ENCODE measurements at regions not wholly inside any gene's neighbourhood (a gene's known extent, or its start where the extent isn't known, plus 50 kb on each side); places are given as distances from the start of the nearest gene placed in this dataset.
"Not testable (repeated sequence)": the region's sequence is repeated elsewhere in the genome, so short reads cannot be mapped to it uniquely, and the experiment has no call there.

DNA sequence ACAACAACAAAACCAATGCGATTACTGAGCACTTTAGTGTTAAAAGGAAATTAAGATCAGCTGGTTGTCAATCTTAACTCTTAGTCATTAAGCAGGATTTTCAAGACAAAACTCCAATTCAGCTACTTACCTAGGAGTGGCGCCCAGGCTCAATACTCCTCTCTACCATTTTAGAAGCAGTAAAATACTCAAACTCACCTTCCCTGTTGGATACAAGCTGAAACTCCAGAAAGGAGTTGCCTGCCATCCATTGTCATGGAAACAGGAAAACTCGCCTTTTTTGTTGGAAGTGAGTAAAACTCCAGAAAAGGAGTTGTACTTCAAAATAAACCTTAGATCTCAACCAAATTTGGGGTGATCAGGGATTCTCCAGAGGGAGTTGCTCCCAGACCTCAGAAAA is 127.0 kb upstream of the F3 start:
- DNase-seq, result no peak

DNA sequence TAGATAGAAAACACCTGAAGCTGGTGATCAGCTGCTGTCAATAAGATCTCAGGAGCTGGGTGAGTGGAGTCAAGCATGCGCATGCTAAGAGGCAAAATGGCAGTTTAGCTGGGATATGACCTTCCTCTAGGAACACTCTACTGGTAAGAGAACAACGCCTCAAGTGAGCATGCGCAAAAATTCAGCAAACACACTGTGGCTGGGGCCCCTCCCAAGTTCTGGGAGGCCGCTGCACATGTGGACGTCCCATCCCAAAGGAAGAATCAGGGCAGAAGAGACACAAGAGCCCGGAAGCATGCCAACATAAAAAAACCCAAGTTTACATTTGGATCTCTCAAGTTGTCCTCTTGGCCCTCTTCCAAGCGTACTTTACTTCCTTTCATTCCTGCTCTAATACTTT is 126.3 kb upstream of the F3 start:
- DNase-seq, result no peak

DNA sequence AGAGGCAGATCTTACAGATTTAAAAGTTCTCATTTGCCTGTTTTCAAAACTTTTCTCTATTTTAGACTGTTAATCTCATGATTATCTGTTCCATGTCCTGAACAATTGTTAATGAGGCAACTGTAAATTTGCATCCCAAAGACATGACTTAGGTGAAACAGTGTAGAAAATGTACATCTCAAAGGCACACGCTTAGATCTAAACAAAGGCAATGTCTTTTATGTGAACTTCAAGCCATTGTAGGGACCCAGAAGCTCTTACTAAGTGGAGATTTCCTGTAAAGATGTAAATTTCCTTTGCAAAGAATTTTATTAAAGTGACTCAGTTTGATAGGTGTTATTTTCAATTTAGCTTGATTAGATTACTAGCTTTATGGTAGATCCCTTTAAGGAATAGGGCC is 125.2 kb upstream of the F3 start:
- no peak for DNase-seq

DNA sequence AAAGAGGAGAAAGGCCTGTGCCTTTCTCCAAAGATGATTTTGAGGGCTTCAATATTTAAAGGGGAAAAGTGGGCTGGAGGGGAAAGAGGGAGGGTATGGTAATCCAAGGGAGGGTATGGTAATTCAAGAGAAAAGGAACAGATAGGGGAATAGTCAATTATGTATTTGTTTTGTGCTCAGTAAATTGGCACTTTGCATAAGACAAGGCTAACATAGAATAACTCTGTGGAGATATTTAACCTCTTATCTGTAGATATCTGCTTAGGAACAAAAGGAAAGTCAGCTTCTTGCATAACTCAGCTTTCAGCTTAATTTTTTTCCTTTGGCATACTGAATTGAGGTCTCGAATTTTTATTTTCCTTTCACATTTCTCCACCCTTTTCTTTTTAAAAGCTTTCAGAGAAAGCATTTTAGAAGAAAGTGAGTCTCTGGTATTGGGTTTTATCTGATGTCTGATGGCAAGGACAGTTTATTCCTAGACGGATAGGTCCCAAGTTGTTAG is 119.9 kb upstream of the F3 start:
- no peak for DNase-seq

DNA sequence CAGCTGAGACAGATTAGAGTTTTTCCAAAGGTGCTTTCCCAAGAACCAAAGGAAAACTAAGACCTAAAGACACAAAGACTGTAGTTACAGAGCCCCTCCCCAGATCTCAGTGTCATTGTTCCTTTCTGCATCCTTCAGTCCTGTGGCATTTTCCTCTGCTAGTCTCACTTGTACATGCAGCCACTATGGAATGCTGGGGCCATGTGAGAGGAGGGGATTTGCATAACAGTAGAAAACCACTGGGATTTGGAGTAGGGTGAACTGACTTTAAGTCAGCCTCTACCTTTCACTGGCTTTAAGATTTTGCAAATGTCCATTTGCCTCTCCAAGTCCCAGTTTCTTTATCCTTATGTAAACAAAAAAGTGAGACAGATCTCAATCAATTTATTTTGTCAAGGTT is 119.4 kb upstream of the F3 start:
- no peak for DNase-seq

DNA sequence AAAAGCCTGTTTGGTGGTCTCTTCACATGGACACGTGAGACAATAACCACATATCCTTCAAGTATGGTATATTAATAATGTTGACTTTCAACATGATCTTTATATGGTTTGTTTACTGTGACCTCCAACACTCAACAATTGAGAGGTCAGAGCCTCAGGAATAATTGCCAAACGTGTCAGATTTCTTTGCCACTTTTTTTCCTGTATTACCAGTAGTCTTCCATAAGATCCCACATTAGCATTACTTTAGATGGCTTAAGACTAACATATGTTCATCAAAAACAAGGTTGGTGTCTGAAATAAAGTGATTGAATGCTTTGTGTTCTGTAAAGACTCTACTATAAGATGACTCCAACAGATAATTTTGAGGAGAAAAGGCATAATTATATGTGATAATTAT is 118.7 kb upstream of the F3 start:
- no peak for DNase-seq

DNA sequence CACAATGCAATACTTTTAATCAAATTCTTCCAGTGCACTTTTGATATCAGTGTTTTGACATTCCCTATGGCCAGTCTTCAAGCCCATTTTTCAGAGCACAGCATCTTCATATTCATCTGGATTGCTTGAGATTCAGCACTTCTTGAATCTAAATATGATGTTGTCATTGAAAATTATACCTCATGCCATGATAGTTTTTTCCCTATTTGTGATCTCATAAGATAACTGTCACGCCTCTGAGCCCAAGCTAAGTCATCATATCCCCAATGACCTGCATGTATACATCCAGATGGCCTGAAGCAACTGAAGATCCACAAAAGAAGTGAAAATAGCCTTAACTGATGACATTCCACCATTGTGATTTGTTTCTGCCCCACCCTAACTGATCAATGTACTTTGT is 117.6 kb upstream of the F3 start:
- DNase-seq, result not testable (repeated sequence)

DNA sequence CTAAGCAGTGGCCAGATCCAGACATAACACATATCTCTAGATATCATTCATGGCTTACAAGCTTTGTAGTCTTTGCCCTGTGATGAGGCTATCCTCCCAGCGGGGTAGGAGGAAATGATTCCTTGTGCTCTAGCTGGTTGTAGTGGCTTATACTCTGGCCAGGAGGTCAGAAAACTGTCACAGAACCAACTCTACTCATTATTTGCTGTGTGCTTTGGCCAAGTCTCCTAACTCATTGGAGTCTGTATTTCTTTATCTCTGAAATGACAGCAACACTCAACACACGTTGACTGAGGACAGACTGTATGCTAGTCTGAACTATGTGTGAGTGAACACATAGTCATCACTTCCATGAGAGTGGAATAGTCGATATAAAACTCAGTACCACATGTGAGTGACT is 116.7 kb upstream of the F3 start:
- no peak for DNase-seq

DNA sequence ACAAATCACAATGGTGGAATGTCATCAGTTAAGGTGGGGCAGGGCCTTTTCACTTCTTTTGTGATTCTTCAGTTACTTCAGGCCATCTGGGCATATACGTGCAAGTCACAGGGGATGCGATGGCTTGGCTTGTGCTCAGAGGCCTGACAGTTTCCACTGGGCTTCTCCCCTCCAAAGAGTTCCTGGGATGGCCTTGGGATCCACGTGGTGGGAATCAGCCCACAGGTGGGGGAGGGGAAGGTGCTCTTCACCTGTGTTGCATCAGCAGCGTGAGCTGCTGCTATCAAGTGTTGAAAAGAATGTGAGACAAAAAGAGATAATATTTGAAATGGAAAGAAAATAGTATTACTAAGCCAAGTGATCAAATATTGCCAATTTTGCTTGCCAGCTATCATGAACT is 116.2 kb upstream of the F3 start:
- DNase-seq, result not testable (repeated sequence)

DNA sequence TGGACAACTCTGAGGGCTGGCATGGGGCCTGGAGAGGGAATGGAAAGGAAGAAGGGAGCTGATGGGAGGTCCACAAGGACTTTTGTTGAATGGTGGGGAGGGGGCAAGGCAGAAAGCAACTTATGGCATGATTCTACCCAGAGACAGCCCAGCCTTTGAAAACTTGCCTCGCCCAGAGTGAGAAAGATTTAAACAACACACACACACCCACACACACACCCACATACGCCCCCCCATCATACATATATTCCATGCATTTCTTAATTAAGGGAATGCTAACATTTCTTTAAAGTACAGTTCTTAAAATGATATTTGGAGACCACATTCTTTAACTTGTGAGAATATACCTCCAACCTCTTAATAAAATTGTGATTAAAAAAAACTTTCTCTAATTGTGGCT is 115.4 kb upstream of the F3 start:
- no peak for DNase-seq

DNA sequence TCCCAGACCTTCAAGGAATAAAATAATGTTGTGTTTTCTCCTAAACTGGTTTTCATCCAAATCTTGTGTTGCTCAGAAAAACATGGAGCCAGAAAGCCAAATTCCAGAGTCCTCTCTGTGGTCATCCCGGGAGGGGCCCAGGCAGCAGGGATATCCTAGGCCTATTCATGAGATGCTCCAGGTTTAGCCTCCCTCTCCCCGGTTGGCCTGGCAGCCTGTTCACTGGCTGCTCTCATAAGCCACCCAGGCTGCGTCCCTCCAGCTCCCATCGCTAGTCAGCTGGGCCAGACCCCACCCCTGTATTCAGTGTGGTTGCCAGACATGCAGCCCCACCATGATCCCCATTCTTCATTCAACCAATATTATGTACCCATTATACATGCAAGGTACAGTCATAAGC is 113.4 kb upstream of the F3 start:
- DNase-seq, result no peak

DNA sequence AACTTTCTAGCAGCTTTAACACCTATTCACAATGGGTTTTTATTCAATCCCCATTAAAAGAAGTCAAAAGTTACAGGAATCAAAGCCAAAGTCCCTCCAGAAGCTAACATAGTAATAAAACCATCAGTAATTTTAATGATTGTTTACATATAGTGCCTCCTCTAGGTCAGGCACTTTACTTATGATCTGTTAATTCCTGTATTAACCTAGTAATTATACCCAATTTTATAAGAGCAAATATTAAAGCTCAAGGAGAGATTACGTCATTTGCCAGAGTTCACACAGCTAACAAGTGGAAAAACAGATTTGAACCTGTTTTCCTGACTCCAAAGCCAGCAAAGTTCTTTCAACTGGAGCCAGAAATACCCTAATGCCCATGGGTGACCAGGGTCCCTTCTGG is 112.9 kb upstream of the F3 start:
- DNase-seq, result no peak

DNA sequence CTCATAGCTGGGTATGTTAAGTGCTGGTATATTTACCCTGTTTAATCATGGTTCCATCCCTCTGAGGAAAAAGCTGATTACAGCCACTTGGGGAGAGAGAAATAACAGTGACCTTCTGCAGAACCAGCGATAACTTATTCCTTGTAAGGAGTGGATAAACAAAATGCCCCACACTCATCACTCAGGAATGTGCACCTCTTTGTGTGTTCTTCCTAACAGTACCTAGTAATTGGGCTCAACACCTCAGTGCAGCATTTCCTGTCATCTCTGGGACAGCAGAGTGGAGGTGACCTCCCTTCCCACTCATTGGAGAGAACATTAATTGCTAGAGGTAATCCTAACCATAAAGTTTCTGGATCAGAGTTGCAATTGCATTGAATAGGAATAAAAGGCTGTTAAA is 112.5 kb upstream of the F3 start:
- no peak for DNase-seq

DNA sequence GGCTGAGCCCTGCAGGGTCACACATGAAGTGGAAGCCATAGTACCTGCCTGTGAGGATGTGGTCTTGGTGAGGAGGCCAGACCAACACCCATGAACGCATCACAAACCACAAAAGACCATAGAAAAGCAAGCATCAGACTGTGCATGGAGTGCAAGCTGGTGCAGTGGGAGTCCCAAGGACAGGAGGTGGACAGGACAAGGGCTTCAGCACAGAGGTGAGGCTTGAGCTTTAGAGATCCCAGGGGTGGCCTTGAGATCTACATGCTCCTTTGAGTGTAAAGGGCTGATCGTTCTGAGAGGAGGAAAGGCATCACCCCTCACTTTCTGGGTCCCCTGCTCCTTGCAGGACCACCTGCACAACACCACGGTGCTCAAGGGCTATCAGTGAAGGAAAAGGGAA is 111.9 kb upstream of the F3 start:
- no peak for DNase-seq

DNA sequence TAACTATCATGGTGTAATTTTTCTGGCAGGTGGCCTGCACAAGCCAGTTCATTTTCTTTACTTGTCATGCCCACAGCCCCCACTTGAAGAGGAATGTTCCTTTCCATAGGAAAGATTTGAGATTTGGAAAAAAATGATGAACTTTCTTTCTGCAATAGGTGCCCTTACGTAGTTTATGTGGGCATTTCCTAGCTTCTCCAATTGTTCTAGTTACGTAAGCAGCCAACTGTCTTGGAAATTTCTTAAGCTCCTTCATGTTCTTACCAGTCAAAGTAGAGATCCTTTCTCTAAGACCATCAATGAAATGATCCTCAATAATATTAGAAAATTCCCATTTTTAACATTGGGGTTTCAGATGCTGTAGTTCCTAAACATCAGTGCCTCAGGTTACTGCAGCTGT is 109.5 kb upstream of the F3 start:
- no peak for DNase-seq

DNA sequence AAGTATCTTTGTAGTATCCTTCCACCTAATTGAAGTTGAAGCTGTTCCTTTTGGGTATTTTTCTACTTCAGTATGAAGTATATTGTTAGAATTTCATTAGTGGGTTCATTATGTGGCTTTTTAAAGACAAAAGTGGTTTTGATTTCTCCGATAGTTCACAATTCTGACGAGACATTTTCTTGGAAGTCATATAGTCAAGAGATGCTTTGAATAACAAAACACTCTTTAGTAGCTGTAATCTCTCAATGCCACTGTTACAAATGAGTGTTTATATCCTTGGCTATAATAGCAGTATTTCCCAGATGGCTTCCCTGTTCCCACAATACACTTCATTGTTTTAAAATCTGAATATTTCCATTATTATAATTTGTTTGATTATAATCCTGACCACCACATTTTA is 108.7 kb upstream of the F3 start:
- no peak for DNase-seq

DNA sequence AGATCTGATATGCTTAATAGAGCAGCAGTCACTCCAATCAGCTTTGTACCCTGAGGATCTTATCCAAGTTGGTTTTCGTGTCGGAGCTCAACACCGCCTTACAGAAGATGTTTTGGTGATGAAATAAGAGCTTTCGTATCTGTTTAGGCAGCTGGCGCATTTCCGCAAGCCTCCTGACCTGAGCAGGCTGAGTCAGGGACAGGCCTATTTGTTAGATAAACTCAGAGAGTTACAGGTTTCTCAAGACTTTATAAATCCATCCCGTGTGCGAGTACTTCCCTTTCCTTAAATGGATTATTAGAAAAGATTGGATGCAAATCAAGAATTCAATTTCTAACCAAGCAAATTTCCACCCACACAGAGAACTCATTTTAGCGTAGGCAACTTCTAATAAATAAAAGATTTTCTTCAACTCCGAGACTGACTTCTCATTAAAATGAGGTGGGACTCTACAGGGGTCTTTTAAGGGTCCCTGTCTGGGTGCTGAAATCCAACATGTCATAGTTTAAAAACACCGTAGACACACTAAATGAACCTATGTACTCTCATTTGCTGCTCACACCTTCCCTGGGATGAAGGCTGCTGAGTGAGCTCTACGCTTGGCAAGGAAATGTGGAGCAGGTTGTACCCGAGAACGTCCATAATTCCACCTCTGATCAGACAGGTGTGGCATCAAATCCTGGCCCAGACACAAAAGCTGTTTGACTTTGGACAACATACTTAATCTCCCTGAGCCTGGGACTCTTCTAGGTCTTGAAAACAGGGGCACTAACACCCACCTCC is 106.9 kb upstream of the F3 start:
- no peak for DNase-seq

DNA sequence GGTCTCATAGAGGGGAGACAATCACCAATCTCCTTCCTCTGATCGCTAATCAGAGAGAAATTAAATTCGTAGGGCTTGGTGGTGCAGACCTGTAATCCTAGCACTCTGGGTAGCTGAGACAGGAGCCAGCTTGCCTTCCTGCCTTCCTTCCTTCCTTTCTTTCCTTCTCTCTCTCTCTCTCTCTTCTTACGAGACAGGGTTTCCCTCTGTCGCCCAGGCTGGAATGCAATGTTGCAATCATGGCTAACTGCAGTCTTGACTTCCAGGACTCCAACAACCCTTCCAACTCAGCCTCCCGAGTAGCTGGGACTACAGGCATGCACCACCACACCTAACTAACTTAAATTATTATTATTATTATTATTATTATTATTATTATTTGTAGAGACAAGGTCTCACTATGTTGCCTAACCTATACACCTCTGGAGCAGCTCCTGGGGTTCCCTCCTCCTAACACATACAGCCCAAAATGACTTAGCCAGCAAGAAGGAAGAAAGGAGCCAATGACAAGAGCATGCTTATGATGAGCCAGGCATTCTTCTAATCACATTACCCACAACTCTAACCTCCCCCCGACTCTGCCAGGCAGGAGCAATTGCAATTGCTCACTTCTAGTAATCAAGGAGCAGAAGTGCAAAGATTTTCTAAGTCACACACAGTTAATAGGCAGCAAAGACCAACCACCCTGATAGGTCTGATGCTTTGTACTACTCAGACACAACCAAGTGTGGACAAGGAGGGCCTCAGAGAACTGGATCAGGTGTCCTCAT is 105.4 kb upstream of the F3 start:
- DNase-seq, result no peak

DNA sequence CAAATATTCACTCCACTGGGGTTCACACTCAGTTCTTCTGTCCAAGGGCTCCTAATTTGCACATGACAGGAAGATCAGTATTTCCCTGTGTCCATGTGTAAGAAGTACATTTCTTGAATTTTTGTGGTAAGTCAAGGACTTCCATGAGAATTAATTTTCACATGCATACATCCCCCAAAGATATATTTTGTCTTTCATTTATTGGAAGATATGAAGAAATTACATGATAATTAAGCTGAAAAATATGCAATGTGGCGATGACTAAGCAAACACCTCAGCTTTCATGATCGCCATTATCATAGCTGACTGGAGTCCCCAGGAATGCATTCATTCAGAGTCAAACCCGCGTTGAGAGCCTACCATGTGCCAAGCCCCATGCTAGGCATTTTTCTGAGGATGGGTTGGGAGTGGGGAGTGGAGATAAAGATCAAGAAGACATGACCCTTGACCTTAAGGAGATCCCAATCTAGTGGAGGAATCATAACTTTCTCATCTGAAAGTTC is 104.6 kb upstream of the F3 start:
- DNase-seq, result no peak

DNA sequence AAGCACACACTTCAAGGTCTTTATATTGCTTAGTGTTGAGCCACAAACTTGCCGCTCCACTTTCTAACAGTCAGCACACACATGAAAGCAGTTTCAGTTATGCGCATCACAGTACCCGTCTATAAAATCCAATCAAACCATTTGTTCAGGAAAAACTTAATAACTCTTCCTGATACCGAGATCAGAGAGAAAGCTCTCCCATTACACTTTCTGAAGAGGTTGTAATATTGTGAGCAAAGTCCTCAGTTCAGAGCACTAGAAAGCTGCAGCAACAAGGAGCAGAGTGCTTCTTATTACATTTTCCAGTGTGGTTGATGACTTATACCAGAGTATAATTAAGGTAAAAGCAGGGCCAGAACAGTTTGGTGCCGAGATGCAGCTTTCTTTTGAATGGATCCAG is 102.8 kb upstream of the F3 start:
- no peak for DNase-seq

DNA sequence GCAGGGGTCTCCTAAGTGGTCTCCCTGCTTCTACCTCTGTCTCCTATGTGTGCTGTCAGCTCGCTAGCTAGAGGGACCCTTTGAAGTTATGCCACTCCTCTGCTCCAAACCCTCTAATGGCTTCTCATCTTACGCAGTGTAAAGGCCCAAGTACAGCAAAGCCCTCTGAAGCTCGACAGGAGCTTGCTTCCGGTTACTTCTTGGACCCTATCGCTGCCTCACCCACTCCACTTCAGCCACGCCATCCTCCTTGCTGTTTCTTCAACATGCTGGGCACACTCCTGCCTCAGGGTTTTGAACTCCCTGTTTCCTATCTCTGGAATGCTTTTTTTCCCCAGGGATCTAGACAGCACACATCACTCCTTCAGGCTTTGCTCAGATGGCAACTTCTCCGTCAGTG is 102.3 kb upstream of the F3 start:
- no peak for DNase-seq

DNA sequence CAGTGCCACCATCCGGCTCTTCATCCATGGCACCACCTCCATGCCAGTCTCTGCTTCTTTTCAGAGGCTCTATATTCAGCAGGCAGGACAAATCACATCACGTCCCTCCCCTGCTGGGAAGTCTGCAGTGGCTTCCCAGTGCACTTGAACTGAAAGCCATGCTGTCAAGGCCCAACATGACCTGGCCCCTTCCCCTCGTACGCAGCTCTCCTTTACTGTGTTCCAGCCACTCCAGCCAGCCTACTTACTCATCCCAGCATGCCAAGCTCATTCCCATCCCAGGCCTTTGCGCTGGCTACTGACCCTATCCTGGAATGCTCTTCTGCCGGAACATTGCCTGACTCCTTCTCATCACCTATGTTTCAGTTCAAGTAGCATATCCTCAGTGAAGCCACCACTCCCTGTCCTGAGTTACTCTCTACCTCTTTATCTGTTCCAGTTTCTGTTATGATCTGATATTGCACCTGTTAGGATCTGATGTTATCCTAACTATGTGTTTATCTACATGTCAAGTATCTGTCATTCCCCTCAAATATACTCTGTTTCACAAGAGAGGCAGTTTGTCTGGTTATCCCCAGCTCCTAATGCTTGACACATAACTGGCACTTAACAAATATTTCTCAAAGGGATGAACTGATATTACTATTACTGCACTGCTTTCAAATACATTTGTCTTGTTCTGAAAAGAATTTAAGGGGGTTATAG is 101.2 kb upstream of the F3 start:
- no peak for DNase-seq

DNA sequence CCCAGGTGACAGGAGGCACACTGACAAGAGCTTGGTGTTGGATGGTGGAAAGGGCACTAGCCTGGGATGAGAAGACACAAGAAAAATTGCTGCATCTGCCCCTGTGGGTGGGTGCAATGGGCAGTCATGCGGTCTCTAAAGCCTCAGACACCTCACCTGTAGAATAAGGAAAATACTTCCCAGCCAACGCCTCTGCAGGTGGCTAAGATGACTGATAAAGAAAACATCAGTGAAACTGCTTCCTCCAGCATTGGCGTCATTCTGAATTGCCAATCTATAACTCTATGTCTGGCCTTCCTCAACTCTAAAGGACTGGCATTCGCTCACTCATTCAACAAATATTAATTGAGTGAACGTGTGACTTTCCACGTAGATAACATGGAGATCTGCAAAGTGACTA is 100.4 kb upstream of the F3 start:
- DNase-seq, result no peak

DNA sequence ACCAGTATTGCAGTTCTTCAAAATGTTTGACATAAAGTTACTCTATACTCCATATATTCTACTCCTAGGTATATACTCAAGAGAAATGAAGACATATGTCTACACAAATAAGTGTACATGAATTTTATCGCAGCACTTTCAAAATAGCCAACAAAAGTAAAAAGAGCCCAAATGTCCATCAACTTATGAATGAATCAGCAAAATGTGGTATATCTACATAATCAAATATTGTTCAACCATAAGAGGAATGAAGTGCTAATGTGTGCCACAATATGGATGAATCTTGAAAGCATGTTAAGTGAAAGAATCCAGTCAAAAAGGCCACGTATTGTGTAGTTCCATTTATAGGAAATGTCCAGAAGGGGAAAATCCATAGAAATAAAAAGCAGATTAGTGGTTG is 98.6 kb upstream of the F3 start:
- no peak for DNase-seq

Measured in suppressor macrophage treated with lipopolysaccharide for 4 hours (primary cell).